B cell (primary cell): ENCODE measurements at regions not wholly inside any gene's neighbourhood (a gene's known extent, or its start where the extent isn't known, plus 50 kb on each side); places are given as distances from the start of the nearest gene placed in this dataset.

Experiments
- ATAC-seq: fragments of 200-7000 bp; cut with Tn5 transposase; one replicate; pipeline ENCODE4 v1.10.0; 2021; ENCODE audit warnings: low read depth, mild to moderate bottlenecking, moderate number of reproducible peaks, moderate library complexity
- CTCF ChIA-PET: fragments of 350-600 bp; sonication (Branson Sonifier 250); formaldehyde crosslinking; loops from one replicate; lab custom pipeline; 2021; ENCODE audit warnings: antibody characterized with exemption, inconsistent platforms; lab: Charles Lee
- POLR2A ChIA-PET: fragments of 350-600 bp; sonication (Branson Sonifier 250); formaldehyde crosslinking; loops from one replicate; lab custom pipeline; 2021; ENCODE audit warnings: antibody characterized with exemption; lab: Charles Lee
- DNase-seq: peaks from one replicate; pipeline ENCODE4 v3.0.0; 2013
- H2AFZ ChIP-seq: 2 replicates; pipeline ENCODE4 v1.6.1; 2012; ENCODE audit warnings: mild to moderate bottlenecking, low read depth, low read length; ENCODE audit not compliant: insufficient read depth, poor library complexity, severe bottlenecking
- H3K27ac ChIP-seq, 2 donors: 1 replicate in 1 of 2; 2 replicates in 1 of 2; pipeline ENCODE4 v1.5.1; 2012 to 2013; ENCODE audit warnings: low read length in 2 of 2, mild to moderate bottlenecking in 2 of 2, moderate library complexity in 1 of 2
- H3K27me3 ChIP-seq, 4 experiments: fragments of 200-600 bp in 1 of 4; sonication (generic) in 1 of 4; replicated peaks in 1 of 4; 1 replicate in 2 of 4; 2 replicates in 2 of 4; pipeline versions ENCODE4 v1.6.1 to v1.7.0; 2013 to 2016; ENCODE audit warnings: low read length in 3 of 4, mild to moderate bottlenecking in 2 of 4, mixed read lengths in 1 of 4, moderate library complexity in 1 of 4; ENCODE audit not compliant: insufficient read depth in 4 of 4, control insufficient read depth in 3 of 4; ENCODE audit errors: control extremely low read depth in 1 of 4
- H3K36me3 ChIP-seq, 2 experiments: replicated peaks in 1 of 2; 1 replicate in 1 of 2; 2 replicates in 1 of 2; pipeline versions ENCODE4 v1.6.1 to v1.7.1; 2013; ENCODE audit warnings: low read length in 1 of 2; ENCODE audit not compliant: insufficient read depth in 2 of 2, control insufficient read depth in 1 of 2; ENCODE audit errors: control extremely low read depth in 1 of 2, extremely low read depth in 1 of 2
- H3K4me1 ChIP-seq, 2 donors: fragments of 200-600 bp in 1 of 2; sonication (generic) in 1 of 2; 1 replicate in 1 of 2; 2 replicates in 1 of 2; pipeline versions ENCODE4 v1.5.1 to v1.6.1; 2013 to 2017; ENCODE audit warnings: low read length in 2 of 2; ENCODE audit not compliant: control insufficient read depth in 2 of 2, insufficient read depth in 2 of 2
- H3K4me2 ChIP-seq: replicated peaks from 2 replicates; pipeline ENCODE3; 2012; ENCODE audit warnings: mild to moderate bottlenecking, low read depth, low read length; ENCODE audit not compliant: poor library complexity, severe bottlenecking
- H3K4me3 ChIP-seq, 5 experiments: fragments of 200-600 bp in 1 of 5; sonication (generic) in 1 of 5; 1 replicate in 3 of 5; 2 replicates in 2 of 5; pipeline versions ENCODE4 v1.5.1 to v1.7.0; 2011 to 2016; ENCODE audit warnings: low read length in 4 of 5, mild to moderate bottlenecking in 4 of 5, low read depth in 2 of 5, control low read depth in 1 of 5, moderate library complexity in 1 of 5; ENCODE audit not compliant: insufficient read depth in 1 of 5; ENCODE audit errors: control extremely low read depth in 1 of 5, extremely low read depth in 1 of 5
- H3K79me2 ChIP-seq: fragments of 200-600 bp; sonication (generic); one replicate; pipeline ENCODE4 v1.6.0; 2016; ENCODE audit warnings: low read length; ENCODE audit not compliant: control insufficient read depth, insufficient read depth
- H3K9ac ChIP-seq: fragments of 200-600 bp; sonication (generic); 2 replicates; pipeline ENCODE4 v1.6.1; 2017; ENCODE audit warnings: mild to moderate bottlenecking, low read length, moderate library complexity
- H3K9me3 ChIP-seq, 3 donors: one replicate each; pipeline versions ENCODE4 v1.6.1 to v1.7.1; 2013; ENCODE audit warnings: low read length in 2 of 3; ENCODE audit not compliant: control insufficient read depth in 2 of 3, insufficient read depth in 1 of 3; ENCODE audit errors: control extremely low read depth in 1 of 3
- H4K20me1 ChIP-seq: 2 replicates; pipeline ENCODE4 v1.6.0; 2012; ENCODE audit warnings: mild to moderate bottlenecking, low read length; ENCODE audit not compliant: insufficient read depth, control insufficient read depth, poor library complexity, severe bottlenecking
- H3K27ac Mint-ChIP-seq: one replicate; pipeline ENCODE4 v1.8.0; 2021; ENCODE audit warnings: mixed read lengths
- H3K27me3 Mint-ChIP-seq: one replicate; pipeline ENCODE4 v1.8.0; 2021; ENCODE audit warnings: mixed read lengths
- H3K4me1 Mint-ChIP-seq: one replicate; pipeline ENCODE4 v1.8.0; 2021; ENCODE audit warnings: mixed read lengths
- H3K4me3 Mint-ChIP-seq: one replicate; pipeline ENCODE4 v1.8.0; 2021; ENCODE audit warnings: mixed read lengths
- H3K9me3 Mint-ChIP-seq: one replicate; pipeline ENCODE4 v1.8.0; 2022; ENCODE audit warnings: mixed read lengths; ENCODE audit not compliant: insufficient read depth
- CTCF ChIP-seq: fragments of 200-600 bp; IDR thresholded peaks from one replicate; pipeline ENCODE4 v1.8.0; 2022; ENCODE audit warnings: antibody characterized with exemption, mild to moderate bottlenecking
- EZH2 ChIP-seq: IDR thresholded peaks from 2 replicates; pipeline ENCODE4 v1.6.1; 2012; ENCODE audit warnings: borderline replicate concordance, low read depth, mild to moderate bottlenecking, moderate library complexity, low read length; ENCODE audit not compliant: insufficient read depth, poor library complexity, severe bottlenecking
- WGBS: methylation state at CpG from one replicate; pipeline ENCODE4 v1.1.5; 2013; ENCODE audit warnings: missing lambda C conversion rate; ENCODE audit not compliant: insufficient coverage; 5-methylcytosine and 5-hydroxymethylcytosine counted together
- intact Hi-C: fragments of 100-400 bp; cut with micrococcal nuclease; formaldehyde crosslinking; loops from one replicate; pipeline ENCODE4 v1.10.0; 2022

- Mint-ChIP-seq H3K4me1 (no peaks in the 10 kb centered on the region), H3K27me3 (no peaks in the 10 kb centered on the region), H3K9me3 (no peaks in the 10 kb centered on the region), H3K27ac (no peak overlapping the region), H3K4me3 (no peak overlapping the region)
- TF ChIP-seq EZH2 (no peak), CTCF (no peak)
- DNase-seq (no peak), ATAC-seq (no peak)
- intact Hi-C loops = no loop called here
- no peaks in the 10 kb centered on the region for H3K27me3 ChIP-seq
- H3K27ac ChIP-seq = no peak overlapping the region
- no peaks in the 10 kb centered on the region for H3K79me2 ChIP-seq
- no peaks in the 10 kb centered on the region for H3K4me1 ChIP-seq
- H3K4me3 ChIP-seq = no peak overlapping the region
- 25% methylated on average over 2 of the region's 3 CpGs for WGBS
- H3K9me3 ChIP-seq = no peaks in the 10 kb centered on the region
- H3K9ac ChIP-seq = no peak overlapping the region
- H3K36me3 ChIP-seq = no peaks in the 10 kb centered on the region
- no peak overlapping the region for H3K4me2 ChIP-seq
- ChIA-PET CTCF (no interaction called here), POLR2A (no interaction called here)
- no peak overlapping the region for H2AFZ ChIP-seq
- H4K20me1 ChIP-seq = no peaks in the 10 kb centered on the region
Observed at GRCh38 chr4:137705171-137705783, 173.0 kb upstream of the PCDH18 start.

DNA sequence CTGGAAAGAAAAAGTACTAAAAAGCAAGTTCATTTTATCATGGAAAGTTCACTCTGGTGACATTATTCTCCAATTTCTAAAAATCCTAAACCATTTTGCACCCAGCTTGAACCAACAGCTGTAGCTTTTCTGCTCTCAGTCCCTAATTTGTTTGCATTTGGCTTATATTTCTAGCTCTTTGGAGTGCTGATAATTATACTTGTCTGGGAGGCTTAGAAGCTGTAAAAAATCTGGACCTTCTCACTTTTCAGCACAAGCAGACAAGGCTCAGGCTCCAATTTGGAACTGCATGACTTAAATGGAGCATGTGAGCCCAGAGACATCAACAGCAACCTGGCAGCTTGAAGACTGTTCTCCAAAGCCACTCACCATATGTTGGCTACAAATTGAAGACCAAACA is 170.9 kb upstream of the PCDH18 start:
- H3K4me3 Mint-ChIP-seq = no peak overlapping the region
- intact Hi-C loops = no loop called here
- no peaks in the 10 kb centered on the region for H3K4me1 Mint-ChIP-seq
- Histone ChIP-seq H3K4me3 (no peak overlapping the region), H3K36me3 (no peaks in the 10 kb centered on the region), H2AFZ (no peak overlapping the region), H3K9ac (no peak overlapping the region), H3K27ac (no peak overlapping the region), H4K20me1 (no peaks in the 10 kb centered on the region), H3K4me1 (no peaks in the 10 kb centered on the region), H3K27me3 (no peaks in the 10 kb centered on the region), H3K4me2 (no peak overlapping the region), H3K9me3 (no peaks in the 10 kb centered on the region), H3K79me2 (no peaks in the 10 kb centered on the region)
- CTCF ChIA-PET = no interaction called here
- no peaks in the 10 kb centered on the region for H3K27me3 Mint-ChIP-seq
- no peak overlapping the region for H3K27ac Mint-ChIP-seq
- no peaks in the 10 kb centered on the region for H3K9me3 Mint-ChIP-seq
- ATAC-seq = no peak
- POLR2A ChIA-PET = no interaction called here
- no peak for DNase-seq
- TF ChIP-seq CTCF (no peak), EZH2 (no peak)
